ENCODE measurements at regions not wholly inside any gene's neighbourhood (a gene's known extent, or its start where the extent isn't known, plus 50 kb on each side); places are given as distances from the start of the nearest gene placed in this dataset.

- no peak for DNase-seq
These were observed 340.8 kb downstream of the RPS24 start for GRCh38 chr10:78374331-78375028.

- DNase-seq, result no peak
These were observed 342.5 kb downstream of the RPS24 start for GRCh38 chr10:78375854-78376785.

- no peak for DNase-seq
These were observed 343.7 kb downstream of the RPS24 start for GRCh38 chr10:78377356-78377755.

GRCh38 chr10:78378192-78378591 lies 344.5 kb downstream of the RPS24 start:
- no peak for DNase-seq

- DNase-seq, result no peak
These were observed 347.4 kb downstream of the RPS24 start for GRCh38 chr10:78381107-78381506.

- DNase-seq, result no peak
These were observed 348.4 kb downstream of the RPS24 start for GRCh38 chr10:78382047-78382446.

GRCh38 chr10:78382772-78383171 lies 349.1 kb downstream of the RPS24 start:
- DNase-seq, result no peak

GRCh38 chr10:78383378-78384048 lies 349.9 kb downstream of the RPS24 start:
- DNase-seq, result no peak

GRCh38 chr10:78384049-78384431 lies 350.4 kb downstream of the RPS24 start:
- no peak for DNase-seq

- no peak for DNase-seq
These were observed 351.9 kb downstream of the RPS24 start for GRCh38 chr10:78385599-78385998.

GRCh38 chr10:78386509-78386908 lies 352.8 kb downstream of the RPS24 start:
- DNase-seq, result no peak

- no peak for DNase-seq
These were observed 354.8 kb downstream of the RPS24 start for GRCh38 chr10:78388331-78389050.

- DNase-seq, result no peak
These were observed 355.8 kb downstream of the RPS24 start for GRCh38 chr10:78389419-78389818.

GRCh38 chr10:78390051-78390450 lies 356.4 kb downstream of the RPS24 start:
- no peak for DNase-seq

GRCh38 chr10:78390817-78391216 lies 357.2 kb downstream of the RPS24 start:
- no peak for DNase-seq

GRCh38 chr10:78391585-78391984 lies 357.9 kb downstream of the RPS24 start:
- DNase-seq, result no peak

GRCh38 chr10:78392197-78392596 lies 358.5 kb downstream of the RPS24 start:
- no peak for DNase-seq

GRCh38 chr10:78393094-78393493 lies 359.4 kb downstream of the RPS24 start:
- DNase-seq, result no peak

GRCh38 chr10:78394047-78394446 lies 360.4 kb downstream of the RPS24 start:
- no peak for DNase-seq

GRCh38 chr10:78395162-78395561 lies 361.5 kb downstream of the RPS24 start:
- no peak for DNase-seq

GRCh38 chr10:78396754-78397153 lies 363.1 kb downstream of the RPS24 start:
- DNase-seq, result no peak

GRCh38 chr10:78397786-78398185 lies 364.1 kb downstream of the RPS24 start:
- DNase-seq, result no peak

- DNase-seq, result no peak
These were observed 364.7 kb downstream of the RPS24 start for GRCh38 chr10:78398382-78398781.
